HG03039 (cell line): ENCODE measurements at regions not wholly inside any gene's neighbourhood (a gene's known extent, or its start where the extent isn't known, plus 50 kb on each side); places are given as distances from the start of the nearest gene placed in this dataset.
"Not testable (repeated sequence)": the region's sequence is repeated elsewhere in the genome, so short reads cannot be mapped to it uniquely, and the experiment has no call there.

ENCODE experiments used
- ATAC-seq: cut with Tn5 transposase; IDR thresholded peaks from one replicate; pipeline ENCODE4 v1.9.1; 2021; ENCODE audit warnings: mild to moderate bottlenecking, moderate library complexity; ENCODE audit not compliant: unreplicated experiment

DNA sequence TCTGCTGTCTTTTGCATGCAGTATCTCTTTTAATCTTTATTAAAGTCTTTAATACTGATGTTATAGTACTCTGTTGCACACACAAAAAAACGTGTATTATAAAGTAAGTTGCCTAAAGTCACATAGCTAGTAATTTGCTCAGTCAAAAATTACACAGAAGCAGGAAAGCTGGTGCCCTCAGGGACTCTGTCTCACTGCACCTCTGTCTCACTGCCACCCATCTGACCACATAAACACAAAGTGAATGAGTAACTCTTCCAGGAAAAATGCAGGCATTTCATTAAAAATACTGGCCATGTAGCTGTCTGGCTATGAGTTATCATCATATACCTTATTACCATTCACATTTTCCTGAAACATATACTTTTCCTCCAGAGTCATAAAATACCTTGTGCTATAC lies 591.7 kb downstream of the CSNK1G3 start:
- ATAC-seq, result no peak

GRCh38 chr5:124103056-124103455 lies 591.1 kb downstream of the CSNK1G3 start:
- ATAC-seq, result not testable (repeated sequence)

DNA sequence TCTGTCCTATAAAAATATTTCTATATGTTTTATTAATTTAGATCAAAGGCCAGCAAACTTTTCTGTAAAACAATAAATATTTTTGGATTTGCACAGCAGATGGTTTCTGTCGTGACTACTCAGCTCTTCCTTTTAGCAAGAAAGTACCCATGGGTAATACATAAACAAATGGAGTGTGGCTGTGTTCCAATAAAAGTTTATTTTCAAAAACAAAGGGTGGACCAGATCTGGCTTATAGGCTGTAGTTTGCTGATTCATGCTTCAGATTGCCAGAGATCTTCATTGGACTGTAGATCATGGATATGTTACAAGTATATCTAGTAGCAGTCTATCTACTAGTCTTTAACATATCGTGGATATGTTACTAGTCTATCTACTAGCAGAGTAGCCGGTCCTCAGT lies 590.5 kb downstream of the CSNK1G3 start:
- no peak for ATAC-seq

GRCh38 chr5:124093658-124094057 lies 581.7 kb downstream of the CSNK1G3 start:
- no peak for ATAC-seq

DNA sequence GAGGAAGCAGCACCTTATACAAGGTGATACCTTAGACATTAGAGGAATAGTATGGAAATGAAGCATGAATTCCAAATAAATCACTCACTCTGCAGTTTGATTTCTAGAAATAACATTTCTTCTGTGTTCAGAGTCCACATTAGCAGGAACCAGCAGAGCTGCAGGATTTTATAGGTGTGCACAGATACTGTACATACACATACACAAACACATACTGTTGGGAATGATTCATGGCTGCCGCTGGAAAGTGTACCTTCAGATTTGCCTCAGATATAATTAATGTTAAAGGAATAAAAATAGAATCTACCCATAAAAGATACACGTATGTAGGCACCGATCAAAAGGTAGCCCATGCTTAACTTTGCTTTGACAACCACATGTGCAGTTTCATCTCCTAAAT lies 578.1 kb downstream of the CSNK1G3 start:
- no peak for ATAC-seq

- ATAC-seq, result no peak
Measured at GRCh38 chr5:124089578-124089977, 577.6 kb downstream of the CSNK1G3 start.

DNA sequence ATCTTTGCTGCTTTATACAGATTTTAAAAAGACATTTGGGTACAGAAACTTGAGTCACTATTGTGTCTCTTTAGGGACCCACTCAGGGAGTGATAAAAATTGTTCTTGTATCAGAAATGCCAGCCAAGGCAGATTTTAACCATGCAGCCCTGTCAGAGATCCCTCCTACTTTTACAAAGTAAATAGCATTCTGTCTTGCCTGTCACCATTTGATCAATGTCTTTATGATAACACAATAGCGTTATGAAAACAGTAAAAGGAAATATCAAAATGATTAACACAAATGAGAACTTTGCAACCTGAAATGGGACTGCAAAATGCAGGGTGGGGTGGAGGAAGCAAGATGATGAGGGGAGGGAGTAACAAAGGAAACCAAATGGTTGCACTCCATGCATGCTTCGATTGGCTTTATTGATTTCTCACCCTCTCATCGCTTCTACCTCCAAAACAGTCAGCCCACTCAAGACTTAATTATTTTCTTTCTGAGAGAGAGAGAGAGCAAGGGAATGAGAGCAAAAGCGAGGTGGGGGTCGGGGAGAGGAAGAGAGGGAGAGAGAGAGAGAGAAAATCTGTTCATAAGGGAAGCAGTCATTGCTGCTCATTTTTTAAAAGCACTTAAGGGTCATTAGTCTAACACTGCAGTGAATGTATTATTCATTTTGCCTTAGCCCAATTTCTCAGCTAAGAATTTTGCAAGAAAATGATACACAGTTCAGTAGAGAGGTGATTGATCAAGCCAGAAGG lies 576.5 kb downstream of the CSNK1G3 start:
- ATAC-seq, result no peak

- no peak for ATAC-seq
Measured at GRCh38 chr5:124087752-124088151, 575.8 kb downstream of the CSNK1G3 start.

DNA sequence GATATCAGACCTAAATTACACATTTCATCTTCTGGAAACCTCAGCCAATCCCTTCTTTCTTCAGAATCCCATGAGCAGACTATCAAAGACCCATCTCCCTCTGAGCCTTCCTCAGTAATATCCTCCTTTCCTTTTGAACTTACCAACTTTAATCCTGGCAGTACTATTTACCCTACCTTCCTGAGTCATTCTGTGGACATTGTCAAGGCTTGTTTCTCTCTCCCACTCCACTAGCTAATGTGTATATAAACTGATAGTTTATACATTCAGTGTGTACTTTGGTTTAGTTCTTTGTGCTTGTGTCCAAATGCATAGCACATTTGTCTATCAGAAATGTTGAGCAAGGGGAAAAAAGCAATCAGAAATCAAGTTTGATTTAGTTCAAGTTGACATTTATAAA lies 568.3 kb downstream of the CSNK1G3 start:
- ATAC-seq, result no peak

GRCh38 chr5:124079062-124079461 lies 567.1 kb downstream of the CSNK1G3 start:
- ATAC-seq, result no peak

DNA sequence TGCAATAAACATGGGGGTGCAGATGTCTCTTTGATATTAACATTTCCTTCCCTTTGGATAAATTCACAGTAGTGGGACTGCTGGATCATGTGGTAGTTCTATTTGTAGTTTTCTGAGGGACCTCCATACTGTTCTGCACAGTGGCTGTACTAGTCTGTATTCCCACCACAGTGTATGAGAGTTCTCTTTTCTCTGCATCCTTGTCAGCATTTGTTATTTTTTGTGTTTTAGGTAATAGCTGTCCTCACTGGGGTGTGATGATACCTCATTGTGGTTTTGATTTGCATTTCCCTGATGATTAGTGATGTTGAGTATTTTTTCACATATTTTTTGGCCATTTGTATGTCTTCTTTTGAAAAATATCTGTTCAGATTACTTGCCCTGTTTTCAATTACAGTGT lies 562.5 kb downstream of the CSNK1G3 start:
- ATAC-seq, result no peak

DNA sequence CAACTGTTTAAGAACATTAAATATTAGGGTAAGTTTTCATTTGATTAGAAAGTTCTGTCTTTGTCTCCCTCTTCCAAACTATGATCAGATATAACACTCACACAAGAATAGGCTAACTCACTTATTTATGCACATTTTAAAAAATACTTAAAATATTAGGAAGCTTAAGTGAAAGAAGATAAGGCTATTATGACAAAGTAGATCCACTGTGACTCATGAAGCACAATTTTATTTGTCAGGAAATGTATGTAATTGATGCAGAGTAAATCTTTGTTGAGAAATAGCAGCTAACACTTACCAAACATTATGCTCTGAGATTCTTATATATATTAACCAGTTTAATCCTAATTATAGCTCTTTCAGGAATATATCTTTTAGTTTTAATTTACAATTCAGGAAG lies 560.6 kb downstream of the CSNK1G3 start:
- no peak for ATAC-seq

GRCh38 chr5:124071039-124071438 lies 559.1 kb downstream of the CSNK1G3 start:
- no peak for ATAC-seq

DNA sequence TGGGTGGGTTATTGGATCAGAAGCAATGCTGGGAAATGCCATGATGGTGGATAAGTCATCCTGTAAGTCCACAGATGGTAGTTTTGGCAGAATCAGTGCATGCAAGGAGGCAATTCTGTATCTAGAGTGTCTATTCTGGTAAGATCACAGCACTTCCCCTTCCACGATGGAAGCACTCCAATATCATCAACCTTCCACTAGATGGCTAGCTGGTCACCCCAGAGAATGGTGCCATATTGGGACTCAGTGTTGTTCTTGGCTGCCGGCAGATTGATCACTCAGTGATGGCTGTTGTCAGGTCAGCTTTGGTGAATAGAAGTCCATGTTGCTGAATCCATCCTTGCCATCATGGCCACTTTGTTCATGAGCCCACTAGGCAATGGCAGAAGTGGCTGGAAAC lies 553.5 kb downstream of the CSNK1G3 start:
- no peak for ATAC-seq

DNA sequence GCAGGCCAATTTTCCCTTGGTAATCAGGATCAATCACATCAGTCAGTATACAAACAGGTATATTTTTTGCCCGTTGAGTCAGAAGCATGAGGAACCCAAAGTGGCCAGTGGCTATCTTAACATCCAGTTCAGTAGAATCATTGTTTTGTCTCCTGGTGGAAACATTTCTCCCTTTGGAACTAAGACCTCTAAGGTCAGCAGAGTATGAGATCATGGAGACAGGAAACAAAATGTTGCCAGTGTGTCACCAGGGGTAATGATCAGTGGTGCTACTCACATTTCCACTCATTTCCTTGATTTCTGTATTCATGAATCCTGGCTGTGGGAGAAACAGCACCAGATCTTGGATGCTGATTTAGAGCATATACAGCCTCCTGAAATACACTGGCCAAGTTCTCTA lies 553.0 kb downstream of the CSNK1G3 start:
- ATAC-seq, result no peak

DNA sequence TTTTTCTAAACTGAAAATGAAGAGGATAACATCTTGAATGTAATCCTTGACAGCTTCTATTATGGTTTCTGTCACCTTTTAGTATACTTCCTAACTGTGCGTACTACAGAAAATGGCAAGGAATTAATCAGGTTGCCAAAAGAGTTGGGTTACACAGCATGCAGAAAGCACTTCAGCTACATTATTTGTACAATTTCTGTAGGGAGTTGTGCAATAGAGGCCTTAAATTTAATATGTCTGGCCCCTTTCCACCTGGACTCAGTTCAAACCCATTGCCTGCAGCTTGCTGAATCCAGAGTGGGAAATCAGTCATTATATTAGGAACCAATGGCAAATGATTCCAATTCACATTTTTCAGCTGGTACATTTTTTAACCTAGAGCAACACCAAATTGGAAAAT lies 549.7 kb downstream of the CSNK1G3 start:
- ATAC-seq, result no peak

DNA sequence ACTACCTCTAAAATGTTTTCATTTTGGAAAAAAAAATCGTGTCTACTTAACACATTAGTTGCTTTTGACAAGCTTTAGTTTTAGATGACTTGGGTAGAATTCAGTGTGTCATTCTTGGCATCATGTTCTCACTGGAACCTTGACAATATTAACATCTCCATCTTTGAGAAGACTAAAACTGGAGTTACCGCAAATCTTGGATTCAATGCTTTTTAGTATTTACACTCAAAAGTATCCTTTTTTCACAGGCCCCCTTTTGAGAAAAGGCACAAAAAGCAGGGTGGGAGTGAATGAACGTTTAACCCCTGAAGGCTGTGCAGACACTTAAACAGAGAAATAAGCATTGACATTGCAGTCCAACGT lies 549.1 kb downstream of the CSNK1G3 start:
- no peak for ATAC-seq

DNA sequence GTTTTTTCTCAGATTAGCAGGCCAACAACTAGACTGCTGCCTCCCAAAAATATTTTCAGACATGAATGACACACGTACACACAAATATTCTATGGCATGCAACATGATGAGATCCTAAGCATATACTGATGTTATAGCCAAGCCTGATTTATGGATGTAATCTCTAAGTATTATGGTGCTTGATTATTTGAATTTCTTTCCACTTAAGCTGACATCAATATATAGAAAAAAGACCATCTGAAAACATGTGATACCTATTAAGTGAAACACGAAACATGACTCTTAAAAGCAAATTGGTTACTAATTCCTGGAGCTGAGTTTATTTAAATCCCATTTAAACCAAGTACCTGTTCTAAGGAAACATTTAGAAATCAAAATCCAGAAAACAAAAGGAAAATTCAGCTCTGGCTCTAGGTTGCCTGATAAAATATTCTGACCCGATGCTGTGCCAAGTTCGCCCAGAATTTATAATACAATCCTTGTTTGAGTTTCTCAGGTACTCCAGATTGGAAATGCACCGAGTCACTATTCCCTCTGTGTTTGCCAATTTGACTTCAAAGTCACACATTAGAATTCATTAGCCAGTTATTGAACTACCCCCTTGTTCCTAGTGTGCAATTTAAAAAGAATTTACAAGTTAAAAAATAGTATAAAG lies 548.6 kb downstream of the CSNK1G3 start:
- no peak for ATAC-seq

- ATAC-seq, result no peak
Measured at GRCh38 chr5:124060011-124060410, 548.0 kb downstream of the CSNK1G3 start.

DNA sequence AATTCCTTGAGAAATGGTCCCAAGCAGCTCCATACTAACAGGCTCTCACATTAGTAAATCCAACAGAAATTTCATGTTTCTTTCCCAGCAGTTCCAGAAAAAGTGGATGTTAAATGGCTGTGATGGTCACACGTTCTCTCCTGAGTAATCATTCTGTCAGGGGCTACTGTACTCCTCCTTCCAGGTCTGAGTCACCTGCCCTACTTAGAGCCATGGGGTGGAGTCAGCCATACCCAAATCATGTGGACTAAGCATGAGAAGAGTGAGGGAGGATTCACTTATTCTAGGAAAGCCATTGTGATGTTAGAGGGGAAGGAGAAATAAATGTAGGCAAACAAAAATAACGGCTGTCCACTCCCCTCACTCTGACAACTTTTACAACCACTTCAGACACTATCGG lies 547.2 kb downstream of the CSNK1G3 start:
- ATAC-seq, result no peak

GRCh38 chr5:124057724-124058231 lies 545.8 kb downstream of the CSNK1G3 start:
- ATAC-seq, result no peak

GRCh38 chr5:124056991-124057723 lies 545.2 kb downstream of the CSNK1G3 start:
- ATAC-seq, result peak; percentile 45
